IMR-90 (cell line): ENCODE measurements at regions not wholly inside any gene's neighbourhood (a gene's known extent, or its start where the extent isn't known, plus 50 kb on each side); places are given as distances from the start of the nearest gene placed in this dataset.
"Not testable (repeated sequence)": the region's sequence is repeated elsewhere in the genome, so short reads cannot be mapped to it uniquely, and the experiment has no call there.

Experiments
- ATAC-seq: fragments of 200-7000 bp; cut with Tn5 transposase; 2 replicates; pipeline ENCODE4 v1.9.1; 2020; ENCODE audit warnings: low read depth, mild to moderate bottlenecking, moderate library complexity
- BruUV-seq: library from RNA; stranded (reverse); fragments of 400-500 nt; replicated peaks from 2 replicates; lab custom pipeline; 2021; lab: Mats Ljungman, UMichigan
- CTCF ChIA-PET: fragments of 300-600 bp; formaldehyde crosslinking; extraction: SDS; loops from one replicate; lab custom pipeline; 2021; ENCODE audit warnings: antibody characterized with exemption; lab: Yijun Ruan, JAX
- POLR2A ChIA-PET: fragments of 300-600 bp; sonication (Branson Sonifier 250); formaldehyde crosslinking; loops from one replicate; lab custom pipeline; 2022; ENCODE audit warnings: antibody characterized with exemption; ENCODE audit not compliant: unreplicated experiment; lab: Charles Lee
- DNase-seq: peaks from one replicate; pipeline ENCODE4 v3.0.0; 2013
- H2AFZ ChIP-seq: replicated peaks from 2 replicates; pipeline ENCODE3; 2013; ENCODE audit warnings: low read length, mild to moderate bottlenecking; ENCODE audit not compliant: poor library complexity
- H2AK5ac ChIP-seq: 2 replicates; pipeline ENCODE4 v1.6.1; 2013; ENCODE audit warnings: low read depth, low read length, inconsistent platforms
- H2AK9ac ChIP-seq: replicated peaks from 2 replicates; pipeline ENCODE3; 2013; ENCODE audit warnings: mild to moderate bottlenecking, low read depth, low read length, moderate library complexity; ENCODE audit not compliant: poor library complexity
- H2BK120ac ChIP-seq: 2 replicates; pipeline ENCODE4 v1.6.1; 2013; ENCODE audit warnings: low read depth, low read length, inconsistent platforms
- H2BK15ac ChIP-seq: 3 replicates; pipeline ENCODE4 v1.6.1; 2013; ENCODE audit warnings: low read depth, low read length, inconsistent platforms
- H2BK20ac ChIP-seq: 2 replicates; pipeline ENCODE4 v1.6.1; 2013; ENCODE audit warnings: low read depth, mild to moderate bottlenecking, inconsistent platforms, low read length, moderate library complexity
- H2BK5ac ChIP-seq: 2 replicates; pipeline ENCODE4 v1.6.1; 2013; ENCODE audit warnings: mild to moderate bottlenecking, low read depth, low read length, inconsistent platforms; ENCODE audit not compliant: poor library complexity, severe bottlenecking
- H3K14ac ChIP-seq: replicated peaks from 2 replicates; pipeline ENCODE4 v1.6.1; 2013; ENCODE audit warnings: low read depth, low read length, inconsistent platforms
- H3K18ac ChIP-seq: 2 replicates; pipeline ENCODE4 v1.6.1; 2013; ENCODE audit warnings: low read depth, low read length, control low read depth
- H3K23ac ChIP-seq: 2 replicates; pipeline ENCODE4 v1.6.1; 2013; ENCODE audit warnings: low read depth, low read length, inconsistent platforms
- H3K27ac ChIP-seq: 2 replicates; pipeline ENCODE4 v1.5.1; 2013; ENCODE audit warnings: mild to moderate bottlenecking, control low read depth, low read length; ENCODE audit not compliant: insufficient read depth
- H3K27me3 ChIP-seq: 2 replicates; pipeline ENCODE4 v1.6.1; 2013; ENCODE audit warnings: low read length; ENCODE audit not compliant: control insufficient read depth, insufficient read depth
- H3K36me3 ChIP-seq: 2 replicates; pipeline ENCODE4 v1.6.1; 2013; ENCODE audit warnings: low read length, mixed read lengths; ENCODE audit not compliant: control insufficient read depth, insufficient read depth
- H3K4ac ChIP-seq: 2 replicates; pipeline ENCODE4 v1.6.1; 2013; ENCODE audit warnings: low read depth, low read length, inconsistent platforms
- H3K4me1 ChIP-seq: 2 replicates; pipeline ENCODE4 v1.6.1; 2013; ENCODE audit warnings: low read length, mixed read lengths; ENCODE audit not compliant: control insufficient read depth, insufficient read depth
- H3K4me2 ChIP-seq: 2 replicates; pipeline ENCODE4 v1.6.1; 2013; ENCODE audit warnings: low read depth, mild to moderate bottlenecking, control low read depth, low read length, moderate library complexity
- H3K4me3 ChIP-seq: 2 replicates; pipeline ENCODE4 v1.5.1; 2013; ENCODE audit warnings: low read depth, mild to moderate bottlenecking, control low read depth, low read length, moderate library complexity; ENCODE audit not compliant: insufficient read depth
- H3K56ac ChIP-seq: 2 replicates; pipeline ENCODE4 v1.6.1; 2013; ENCODE audit warnings: low read length, inconsistent platforms; ENCODE audit not compliant: insufficient read depth; ENCODE audit errors: extremely low read depth
- H3K79me1 ChIP-seq, 2 experiments: 2 replicates each; pipeline ENCODE4 v1.6.1; 2013; ENCODE audit warnings: low read length in 2 of 2, inconsistent platforms in 1 of 2, low read depth in 1 of 2
- H3K9ac ChIP-seq: 2 replicates; pipeline ENCODE4 v1.6.1; 2013; ENCODE audit warnings: low read depth, low read length, control low read depth
- H3K9me1 ChIP-seq: 2 replicates; pipeline ENCODE4 v1.6.1; 2013; ENCODE audit warnings: low read length, inconsistent platforms; ENCODE audit not compliant: insufficient read depth
- H3K9me3 ChIP-seq: 2 replicates; pipeline ENCODE4 v1.6.1; 2013; ENCODE audit warnings: low read length; ENCODE audit not compliant: control insufficient read depth, insufficient read depth
- H4K20me1 ChIP-seq: 2 replicates; pipeline ENCODE4 v1.6.1; 2013; ENCODE audit warnings: low read length, inconsistent platforms; ENCODE audit not compliant: insufficient read depth
- H4K5ac ChIP-seq: 2 replicates; pipeline ENCODE4 v1.6.1; 2013; ENCODE audit warnings: mild to moderate bottlenecking, low read depth, low read length, control low read depth
- H4K8ac ChIP-seq, 2 experiments: 2 replicates each; pipeline ENCODE4 v1.6.1; 2013; ENCODE audit warnings: low read depth in 2 of 2, low read length in 2 of 2, control low read depth in 1 of 2, inconsistent platforms in 1 of 2
- H4K91ac ChIP-seq: 2 replicates; pipeline ENCODE4 v1.6.1; 2013; ENCODE audit warnings: low read depth, low read length, inconsistent platforms; ENCODE audit not compliant: insufficient read depth
- WGBS, 2 experiments: methylation state at CpG; one replicate each; pipeline versions ENCODE4 v1.1.5 to v1.1.7; 2013; ENCODE audit warnings: missing lambda C conversion rate in 2 of 2; ENCODE audit not compliant: insufficient read length in 1 of 2; ENCODE audit errors: extremely low coverage in 2 of 2; 5-methylcytosine and 5-hydroxymethylcytosine counted together
- dilution Hi-C: fragments of 300-500 bp; cut with HindIII; formaldehyde crosslinking; loops from one replicate; pipeline ENCODE4 v1.14.3; 2018; ENCODE audit warnings: low sequenced_read_pairs; ENCODE audit not compliant: unreplicated experiment
- in situ Hi-C: fragments of 300-500 bp; cut with MboI; formaldehyde crosslinking; loops from 3 replicates; pipeline ENCODE4 v1.14.3; 2019; ENCODE audit warnings: low sequenced_read_pairs, inconsistent platforms, mixed read lengths
- intact Hi-C: fragments of 100-400 bp; cut with micrococcal nuclease; formaldehyde crosslinking; loops from 2 replicates; pipeline ENCODE4 v1.10.0; 2022

- H4K8ac ChIP-seq, H3K27ac ChIP-seq, H3K9me1 ChIP-seq, dilution Hi-C loops, CTCF ChIA-PET, H3K27me3 ChIP-seq, H3K79me1 ChIP-seq, H3K14ac ChIP-seq, H3K4ac ChIP-seq, BruUV-seq, H4K91ac ChIP-seq, intact Hi-C loops, H3K36me3 ChIP-seq, H2BK5ac ChIP-seq, H3K18ac ChIP-seq, ATAC-seq, in situ Hi-C loops, H2BK15ac ChIP-seq, H2AFZ ChIP-seq, H4K5ac ChIP-seq, H2BK120ac ChIP-seq, H2AK9ac ChIP-seq, H3K9ac ChIP-seq, H3K56ac ChIP-seq, H3K23ac ChIP-seq, H3K9me3 ChIP-seq, DNase-seq, H4K20me1 ChIP-seq, H2BK20ac ChIP-seq, POLR2A ChIA-PET, H3K4me1 ChIP-seq, H3K4me2 ChIP-seq, H3K4me3 ChIP-seq, H2AK5ac ChIP-seq: not testable (repeated sequence)
- no CpG with 5 or more reads among the region's 4 CpGs for WGBS, 2 experiments
These were observed 86.6 kb downstream of the GOLGA8K start for GRCh38 chr15:32316482-32316881.

- H3K9me1 ChIP-seq, H2BK120ac ChIP-seq, dilution Hi-C loops, H3K14ac ChIP-seq, POLR2A ChIA-PET, H3K4me3 ChIP-seq, H4K8ac ChIP-seq, H3K18ac ChIP-seq, H3K9ac ChIP-seq, ATAC-seq, CTCF ChIA-PET, H2BK15ac ChIP-seq, H3K23ac ChIP-seq, H3K27me3 ChIP-seq, H3K79me1 ChIP-seq, H2AK5ac ChIP-seq, H4K20me1 ChIP-seq, DNase-seq, H2BK20ac ChIP-seq, H3K36me3 ChIP-seq, H3K4me1 ChIP-seq, H3K4ac ChIP-seq, in situ Hi-C loops, H2AFZ ChIP-seq, H3K27ac ChIP-seq, BruUV-seq, intact Hi-C loops, H3K4me2 ChIP-seq, H4K91ac ChIP-seq, H3K9me3 ChIP-seq, H2AK9ac ChIP-seq, H2BK5ac ChIP-seq, H3K56ac ChIP-seq, H4K5ac ChIP-seq: not testable (repeated sequence)
- WGBS, 2 experiments = no CpG with 5 or more reads among the region's 91 CpGs
These were observed 87.8 kb downstream of the GOLGA8K start for GRCh38 chr15:32315079-32315939.
